ENCODE measurements at regions not wholly inside any gene's neighbourhood (a gene's known extent, or its start where the extent isn't known, plus 50 kb on each side); places are given as distances from the start of the nearest gene placed in this dataset.
A peak's percentile ranks its signal among the peaks of the same experiment; 100 is the strongest.

DNA sequence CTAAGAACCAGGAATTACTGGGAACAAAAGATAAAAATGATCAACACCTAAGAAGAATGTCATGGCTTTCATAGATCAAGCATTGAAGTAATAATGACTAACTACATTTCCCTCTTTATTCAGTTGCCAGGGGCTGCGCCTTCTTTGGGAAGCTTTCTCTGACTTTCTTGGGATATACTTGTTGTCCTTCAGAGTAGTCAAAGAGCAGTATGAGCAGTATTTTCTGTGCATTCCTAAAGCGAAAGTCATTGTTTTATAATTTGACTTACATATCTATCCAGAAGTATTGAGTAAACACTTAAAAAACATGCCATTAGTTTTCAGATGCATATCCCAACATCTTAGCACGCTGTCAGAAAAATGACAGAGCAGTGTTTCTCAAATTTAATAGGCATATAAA lies 2412.4 kb downstream of the PCDH9 start:
- H3K4me2 ChIP-seq (ENCODE audit: low read depth, low read length): no peak overlapping the region
- no peak overlapping the region for H3K18ac ChIP-seq (ENCODE audit: low read depth, low read length)
- H4K91ac ChIP-seq (ENCODE audit: insufficient read depth, low read depth, low read length): no peak overlapping the region
- H3K27ac ChIP-seq (ENCODE audit: insufficient read depth, low read length): no peak overlapping the region
- dilution Hi-C loops (cut with HindIII; ENCODE audit: low sequenced_read_pairs, unreplicated experiment): no loop called here
- no peak overlapping the region for H2AFZ ChIP-seq (replicated peaks; ENCODE audit: low read length, poor library complexity)
- H3K9me3 ChIP-seq (ENCODE audit: control insufficient read depth, insufficient read depth, low read length): no peaks in the 10 kb centered on the region
- no peak overlapping the region for H3K23ac ChIP-seq (ENCODE audit: low read depth, low read length)
- peaks cover 2% of the 10 kb centered on the region; the same call in 1 of the 2 replicates for H3K4me1 ChIP-seq (ENCODE audit: control insufficient read depth, insufficient read depth, low read length)
- H2AK9ac ChIP-seq (replicated peaks; ENCODE audit: low read depth, low read length, poor library complexity): no peak overlapping the region
- TF ChIP-seq, protein P1, sequence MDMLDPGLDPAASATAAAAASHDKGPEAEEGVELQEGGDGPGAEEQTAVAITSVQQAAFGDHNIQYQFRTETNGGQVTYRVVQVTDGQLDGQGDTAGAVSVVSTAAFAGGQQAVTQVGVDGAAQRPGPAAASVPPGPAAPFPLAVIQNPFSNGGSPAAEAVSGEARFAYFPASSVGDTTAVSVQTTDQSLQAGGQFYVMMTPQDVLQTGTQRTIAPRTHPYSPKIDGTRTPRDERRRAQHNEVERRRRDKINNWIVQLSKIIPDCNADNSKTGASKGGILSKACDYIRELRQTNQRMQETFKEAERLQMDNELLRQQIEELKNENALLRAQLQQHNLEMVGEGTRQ (IDR thresholded peaks at IDR 0.05; ENCODE audit: low read depth, low read length): no peak
- TF ChIP-seq POLR2A (IDR thresholded peaks at IDR 0.05; ENCODE audit: low read depth, low read length): no peak
- TF ChIP-seq BHLHE40 (IDR thresholded peaks at IDR 0.05; ENCODE audit: low read depth, low read length): no peak
- peak; percentile 56 for ATAC-seq (ENCODE audit: low read depth)
- no peak overlapping the region for H3K4ac ChIP-seq (ENCODE audit: low read depth, low read length)
- H3K56ac ChIP-seq (ENCODE audit: extremely low read depth, insufficient read depth, low read length): no peak overlapping the region
- no peak overlapping the region for H2BK15ac ChIP-seq (ENCODE audit: low read depth, low read length)
- in situ Hi-C loops (cut with MboI; ENCODE audit: low sequenced_read_pairs): no loop called here
- H2BK5ac ChIP-seq (ENCODE audit: low read depth, low read length, poor library complexity, severe bottlenecking): no peak overlapping the region
- WGBS, 2 experiments (ENCODE audit: extremely low coverage in 2 of 2, insufficient read length in 1 of 2): no CpG with 5 or more reads among the region's 3 CpGs
- H3K14ac ChIP-seq (replicated peaks; ENCODE audit: low read depth, low read length): no peak overlapping the region
- no peak overlapping the region for H4K5ac ChIP-seq (ENCODE audit: low read depth, low read length)
- no peaks in the 10 kb centered on the region for H3K27me3 ChIP-seq (ENCODE audit: control insufficient read depth, insufficient read depth, low read length)
- no peak overlapping the region for H2BK20ac ChIP-seq (ENCODE audit: low read depth, low read length)
- no peaks in the 10 kb centered on the region for H3K36me3 ChIP-seq (ENCODE audit: control insufficient read depth, insufficient read depth, low read length)
- H3K4me3 ChIP-seq (ENCODE audit: insufficient read depth, low read depth, low read length): no peak overlapping the region
- no TSS peak for BruUV-seq (replicated peaks)
- no peaks in the 10 kb centered on the region for H3K79me1 ChIP-seq (ENCODE audit: low read depth in 1 of 2, low read length in 2 of 2)
- H2BK120ac ChIP-seq (ENCODE audit: low read depth, low read length): no peak overlapping the region
- no peak overlapping the region for H3K9ac ChIP-seq (ENCODE audit: low read depth, low read length)
- no peaks in the 10 kb centered on the region for H4K20me1 ChIP-seq (ENCODE audit: insufficient read depth, low read length)
- no peak overlapping the region for H4K8ac ChIP-seq (ENCODE audit: low read depth in 2 of 2, low read length in 2 of 2)
- peak; percentile 36 for DNase-seq
- H3K9me1 ChIP-seq (ENCODE audit: insufficient read depth, low read length): no peaks in the 10 kb centered on the region
- ChIA-PET CTCF (no interaction called here), POLR2A (ENCODE audit: unreplicated experiment) (no interaction called here)
- intact Hi-C loops (cut with micrococcal nuclease): no loop called here
- no peak overlapping the region for H2AK5ac ChIP-seq (ENCODE audit: low read depth, low read length)
